ENCODE measurements at regions not wholly inside any gene's neighbourhood (a gene's known extent, or its start where the extent isn't known, plus 50 kb on each side); places are given as distances from the start of the nearest gene placed in this dataset.

DNA sequence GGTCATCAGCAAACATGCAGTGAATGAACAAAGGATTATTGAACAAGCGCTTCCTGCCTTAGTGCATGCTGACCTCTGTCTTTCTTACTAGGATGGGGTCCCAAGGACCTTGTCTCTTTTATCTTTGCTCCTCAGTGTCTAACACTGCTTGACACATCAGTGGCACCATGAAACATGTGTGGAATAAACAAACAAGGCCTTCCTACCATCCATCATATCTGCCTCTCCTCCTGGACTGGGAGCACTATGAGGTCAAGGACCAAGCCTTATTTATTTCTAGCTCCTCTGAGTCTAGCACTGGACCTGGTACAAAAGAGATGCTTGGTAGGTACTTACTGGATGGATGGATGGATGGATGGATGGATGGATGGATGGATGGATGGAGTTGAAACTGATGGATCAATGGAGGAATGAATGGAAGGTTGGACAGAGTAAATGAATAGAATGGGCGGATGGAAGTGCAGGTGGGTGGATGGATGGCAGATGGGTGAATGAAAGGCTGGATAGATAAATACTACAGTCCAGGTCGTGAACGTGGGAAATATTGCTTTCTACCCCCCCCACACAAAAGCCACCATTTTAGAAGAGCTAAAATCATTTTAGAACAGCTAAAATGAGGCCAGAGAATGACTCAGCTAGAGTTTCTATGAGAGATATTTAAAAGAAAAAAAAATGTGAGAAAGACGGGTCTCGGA, 104.1 kb upstream of the PTPN1 start:
- no peak overlapping the region for H3K27ac Mint-ChIP-seq
- no peak for ATAC-seq (replicated peaks)
- peaks cover 5 to 17% of the 10 kb centered on the region in 2 donors for H3K27me3 Mint-ChIP-seq
- no peak overlapping the region for H3K4me3 Mint-ChIP-seq
- H3K9me3 Mint-ChIP-seq = no peaks in the 10 kb centered on the region
- peaks cover 0 to 5% of the 10 kb centered on the region in 2 donors for H3K4me1 Mint-ChIP-seq (ENCODE audit: low read depth in 2 of 2)
- H3K36me3 Mint-ChIP-seq (ENCODE audit: insufficient read depth) = no peaks in the 10 kb centered on the region
- DNase-seq = no peak

DNA sequence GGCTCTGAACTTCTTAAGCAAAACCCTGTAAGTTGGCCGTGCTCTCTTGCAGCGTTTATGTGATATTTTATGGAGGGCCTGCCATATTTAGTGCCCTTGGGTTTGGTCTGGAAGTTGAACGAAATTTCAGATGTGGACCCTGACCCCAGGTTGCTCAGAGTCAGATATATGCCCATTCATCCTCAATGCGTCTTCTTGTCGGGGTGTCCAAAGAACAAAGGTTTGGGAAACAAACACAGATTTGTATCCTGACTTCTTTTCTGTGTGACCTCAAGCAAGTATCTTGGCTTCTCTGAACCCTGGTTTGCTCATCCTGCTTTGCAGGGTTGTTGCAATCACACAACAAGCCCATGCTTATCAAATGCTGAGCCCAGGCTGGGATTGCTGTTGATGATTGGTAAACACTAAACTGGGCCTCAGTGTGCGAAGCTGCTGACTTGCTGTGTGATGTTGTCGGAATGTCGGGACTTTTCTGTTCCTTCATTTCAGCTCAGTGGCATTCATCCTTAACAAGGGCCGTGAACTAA, 103.5 kb upstream of the PTPN1 start:
- Mint-ChIP-seq H3K27ac (no peak overlapping the region), H3K9me3 (no peaks in the 10 kb centered on the region), H3K4me3 (no peak overlapping the region)

DNA sequence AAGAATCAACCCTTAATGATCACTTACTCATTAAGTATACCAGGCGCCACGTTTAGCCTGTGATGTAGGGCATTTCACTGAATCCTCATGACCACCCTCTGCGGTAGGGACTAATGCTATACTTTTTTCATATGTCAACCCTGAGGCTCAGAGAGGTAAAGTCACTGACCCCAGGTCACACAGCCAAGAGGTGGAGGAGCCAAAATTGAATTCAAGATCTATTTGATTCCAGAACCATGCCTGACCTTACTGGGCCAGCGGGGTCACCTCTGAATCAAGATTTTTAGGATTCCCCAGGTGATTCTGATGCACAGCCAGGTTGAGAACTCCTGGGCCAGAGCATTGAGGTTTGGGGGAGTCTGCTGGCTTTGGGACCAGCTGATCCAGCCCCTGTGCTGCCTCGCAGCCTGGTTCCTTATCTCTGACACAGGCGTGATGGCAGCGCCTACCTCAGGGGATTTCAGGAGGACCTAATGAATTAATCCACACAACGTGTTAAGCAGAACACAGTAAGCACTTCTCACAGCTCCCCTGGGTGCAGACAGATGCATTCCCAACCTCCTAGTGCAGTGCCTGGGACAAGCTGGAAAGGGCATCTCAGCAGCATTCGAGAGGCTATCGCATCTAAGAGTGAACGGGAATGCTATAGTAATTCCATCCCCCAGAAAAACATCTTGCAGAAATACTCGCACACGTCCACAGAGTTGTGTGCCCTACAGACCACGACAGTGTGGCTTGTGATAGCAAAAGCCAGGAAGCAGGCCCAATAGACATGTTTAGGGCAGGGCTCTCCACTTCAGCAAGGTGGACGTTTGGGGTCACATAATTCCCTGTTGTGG, 101.4 kb upstream of the PTPN1 start:
- no peak overlapping the region for H3K27ac Mint-ChIP-seq
- no peaks in the 10 kb centered on the region for H3K9me3 Mint-ChIP-seq
- no peak overlapping the region for H3K4me3 Mint-ChIP-seq
- H3K4me1 Mint-ChIP-seq (ENCODE audit: low read depth in 2 of 2) = peaks cover 0 to 5% of the 10 kb centered on the region in 2 donors
- DNase-seq (no peak), ATAC-seq (replicated peaks) (no peak)
- peaks cover 11 to 37% of the 10 kb centered on the region in 2 donors for H3K27me3 Mint-ChIP-seq
- no peaks in the 10 kb centered on the region for H3K36me3 Mint-ChIP-seq (ENCODE audit: insufficient read depth)

More for the DNA sequence above, 103.5 kb upstream of the PTPN1 start:
- Mint-ChIP-seq H3K27me3 (peaks cover 9 to 21% of the 10 kb centered on the region in 2 donors), H3K36me3 (ENCODE audit: insufficient read depth) (no peaks in the 10 kb centered on the region), H3K4me1 (ENCODE audit: low read depth in 2 of 2) (peaks cover 0 to 5% of the 10 kb centered on the region in 2 donors)
- DNase-seq = no peak
- no peak for ATAC-seq (replicated peaks)

DNA sequence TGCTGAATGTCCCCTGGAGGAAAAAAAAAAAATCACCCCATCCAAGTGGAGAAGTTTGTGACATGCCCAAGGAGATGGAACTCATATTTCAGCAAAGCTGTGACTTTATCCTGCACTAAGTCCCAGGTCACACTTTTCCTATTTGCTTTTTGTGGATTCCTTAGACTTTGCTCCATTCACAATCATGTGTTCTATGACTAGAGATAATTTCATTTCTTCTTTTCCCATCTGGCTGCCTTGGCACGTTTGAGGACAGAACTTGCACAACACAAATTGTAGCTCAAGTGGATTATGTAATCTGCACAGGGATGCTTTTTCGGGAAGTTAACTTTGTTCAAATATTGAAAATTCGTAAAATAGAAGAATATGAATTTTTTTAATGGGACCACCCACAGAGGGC, 100.7 kb upstream of the PTPN1 start:
- no peaks in the 10 kb centered on the region for H3K9me3 Mint-ChIP-seq
- DNase-seq = no peak

DNA sequence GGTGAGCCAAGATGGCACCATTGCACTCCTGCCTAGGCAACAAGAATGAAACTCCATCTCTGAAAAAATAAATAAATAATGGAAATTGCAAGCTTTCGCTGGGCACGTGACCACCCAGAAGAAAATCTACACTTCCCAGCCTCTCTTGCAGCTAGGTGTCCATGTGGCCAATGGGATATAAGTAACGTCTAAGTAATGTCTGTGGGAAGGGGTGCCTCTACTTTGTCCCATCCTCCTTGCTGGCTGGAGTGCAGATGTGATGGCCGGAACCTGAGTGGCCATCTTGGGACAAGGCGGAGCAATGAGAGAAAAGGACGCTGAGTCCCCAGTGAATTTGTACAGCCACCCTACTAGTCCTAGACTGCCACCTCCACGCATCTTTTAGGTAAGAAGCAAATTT, 99.8 kb upstream of the PTPN1 start:
- Mint-ChIP-seq H3K27me3 (peaks cover 14 to 43% of the 10 kb centered on the region in 2 donors), H3K4me3 (no peak overlapping the region), H3K9me3 (no peaks in the 10 kb centered on the region), H3K27ac (no peak overlapping the region), H3K4me1 (ENCODE audit: low read depth in 2 of 2) (no peaks in the 10 kb centered on the region), H3K36me3 (ENCODE audit: insufficient read depth) (no peaks in the 10 kb centered on the region)
- no peak for ATAC-seq (replicated peaks)
- DNase-seq = no peak

More for the DNA sequence above, 100.7 kb upstream of the PTPN1 start:
- H3K4me1 Mint-ChIP-seq (ENCODE audit: low read depth in 2 of 2) = no peaks in the 10 kb centered on the region
- H3K27ac Mint-ChIP-seq = no peak overlapping the region
- no peak for ATAC-seq (replicated peaks)
- H3K27me3 Mint-ChIP-seq = peaks cover 11 to 37% of the 10 kb centered on the region in 2 donors
- H3K4me3 Mint-ChIP-seq = no peak overlapping the region
- H3K36me3 Mint-ChIP-seq (ENCODE audit: insufficient read depth) = no peaks in the 10 kb centered on the region

DNA sequence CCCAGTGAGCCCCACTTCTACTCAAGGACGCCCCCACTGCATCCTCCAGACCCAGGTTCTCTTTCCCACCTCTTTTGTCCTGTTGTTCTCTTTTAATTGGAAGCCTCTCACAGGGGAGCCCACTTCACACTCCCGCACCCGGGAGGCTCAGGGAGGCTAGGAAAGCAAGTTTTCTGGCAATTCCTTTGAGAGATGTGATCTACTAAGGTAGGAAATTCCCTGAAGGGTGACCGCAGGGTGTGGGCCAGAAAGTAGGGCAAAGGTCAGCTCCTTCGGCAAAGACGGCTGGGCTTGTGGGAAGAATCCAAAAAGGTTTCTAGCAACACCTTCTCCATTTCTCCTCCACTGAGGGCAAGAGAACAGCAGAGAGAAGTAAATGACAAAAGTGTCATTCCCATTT, 98.1 kb upstream of the PTPN1 start:
- H3K36me3 Mint-ChIP-seq (ENCODE audit: insufficient read depth) = no peaks in the 10 kb centered on the region
- DNase-seq (no peak), ATAC-seq (replicated peaks) (no peak)
- no peaks in the 10 kb centered on the region for H3K9me3 Mint-ChIP-seq
- H3K27me3 Mint-ChIP-seq = peaks cover 23 to 48% of the 10 kb centered on the region in 2 donors
- H3K27ac Mint-ChIP-seq = no peak overlapping the region
- no peak overlapping the region for H3K4me3 Mint-ChIP-seq
- H3K4me1 Mint-ChIP-seq (ENCODE audit: low read depth in 2 of 2) = no peaks in the 10 kb centered on the region

DNA sequence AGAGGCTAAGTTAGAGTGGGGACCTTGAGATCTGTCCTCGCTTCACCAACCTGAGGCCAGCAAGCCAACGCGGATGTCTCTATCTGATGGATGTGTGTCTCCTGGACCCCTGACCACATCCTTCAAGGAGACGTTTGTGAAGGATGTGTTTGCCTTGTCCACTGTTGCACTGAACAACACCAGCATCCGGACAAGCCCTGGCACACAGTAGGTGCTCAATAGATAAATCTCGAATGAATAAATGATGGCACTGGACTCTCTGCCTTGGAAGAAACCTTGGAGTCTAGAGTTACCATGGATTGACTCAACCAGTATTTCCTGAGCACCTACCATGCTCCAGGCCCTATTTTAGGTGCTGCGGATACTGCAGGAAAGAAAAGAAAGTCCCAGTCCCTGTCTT, 97.7 kb upstream of the PTPN1 start:
- Mint-ChIP-seq H3K36me3 (ENCODE audit: insufficient read depth) (no peaks in the 10 kb centered on the region), H3K27ac (no peak overlapping the region), H3K4me3 (no peak overlapping the region), H3K4me1 (ENCODE audit: low read depth in 2 of 2) (no peaks in the 10 kb centered on the region), H3K9me3 (no peaks in the 10 kb centered on the region), H3K27me3 (peaks cover 23 to 49% of the 10 kb centered on the region in 2 donors)
- DNase-seq (no peak), ATAC-seq (replicated peaks) (no peak)

DNA sequence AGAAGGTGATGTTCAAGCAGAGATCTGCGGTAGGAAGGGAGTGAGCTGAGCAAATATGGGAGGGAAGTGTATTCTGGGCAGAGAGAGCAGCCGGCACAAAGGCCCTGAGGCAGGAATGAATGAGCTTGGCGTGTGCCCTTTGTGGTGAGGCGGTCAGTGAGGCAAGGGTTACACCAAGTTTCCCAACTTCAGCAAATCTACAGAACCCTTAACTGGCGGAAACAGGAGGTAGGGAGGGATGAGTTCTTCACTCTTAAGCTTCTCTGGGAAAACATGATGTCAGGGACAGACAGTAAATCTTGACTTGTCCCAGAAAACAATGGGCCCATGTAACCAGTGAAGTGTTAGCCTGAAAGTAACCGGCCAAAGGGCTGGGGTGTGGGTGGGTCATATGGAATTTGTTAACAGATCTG, 97.1 kb upstream of the PTPN1 start:
- Mint-ChIP-seq H3K36me3 (ENCODE audit: insufficient read depth) (no peaks in the 10 kb centered on the region), H3K27ac (no peak overlapping the region), H3K27me3 (peaks cover 28 to 55% of the 10 kb centered on the region in 2 donors), H3K4me3 (no peak overlapping the region), H3K4me1 (ENCODE audit: low read depth in 2 of 2) (no peaks in the 10 kb centered on the region), H3K9me3 (no peaks in the 10 kb centered on the region)
- DNase-seq (no peak), ATAC-seq (replicated peaks) (no peak)

DNA sequence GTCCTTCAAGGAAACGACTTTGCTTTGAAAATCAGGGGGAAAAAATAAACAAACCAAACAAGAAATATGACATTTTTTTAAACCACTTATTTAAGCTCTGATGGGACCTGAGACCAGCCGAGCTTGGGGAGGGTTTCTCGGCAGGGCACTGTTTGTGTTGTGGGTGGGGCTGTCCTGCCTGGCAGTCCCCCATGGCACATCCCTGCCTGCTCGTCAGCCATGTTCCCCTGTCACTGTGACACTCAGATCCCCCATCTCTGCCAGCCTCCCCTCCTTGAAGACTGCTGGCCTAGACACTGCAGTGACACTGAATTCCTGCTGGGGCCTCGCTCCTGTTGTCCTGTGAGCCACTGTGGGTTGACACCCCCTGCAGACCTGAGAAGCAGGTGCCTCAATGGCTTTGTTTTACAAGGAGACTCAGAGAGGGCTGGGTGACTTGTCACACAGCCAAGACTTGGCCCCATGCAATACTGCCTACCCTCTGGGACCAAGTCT, 95.1 kb upstream of the PTPN1 start:
- Mint-ChIP-seq H3K27me3 (peaks cover 25 to 57% of the 10 kb centered on the region in 2 donors), H3K4me1 (ENCODE audit: low read depth in 2 of 2) (peaks cover 0 to 2% of the 10 kb centered on the region in 2 donors), H3K9me3 (no peaks in the 10 kb centered on the region), H3K4me3 (no peak overlapping the region), H3K36me3 (ENCODE audit: insufficient read depth) (no peaks in the 10 kb centered on the region), H3K27ac (no peak overlapping the region)
- DNase-seq (no peak), ATAC-seq (replicated peaks) (no peak)

DNA sequence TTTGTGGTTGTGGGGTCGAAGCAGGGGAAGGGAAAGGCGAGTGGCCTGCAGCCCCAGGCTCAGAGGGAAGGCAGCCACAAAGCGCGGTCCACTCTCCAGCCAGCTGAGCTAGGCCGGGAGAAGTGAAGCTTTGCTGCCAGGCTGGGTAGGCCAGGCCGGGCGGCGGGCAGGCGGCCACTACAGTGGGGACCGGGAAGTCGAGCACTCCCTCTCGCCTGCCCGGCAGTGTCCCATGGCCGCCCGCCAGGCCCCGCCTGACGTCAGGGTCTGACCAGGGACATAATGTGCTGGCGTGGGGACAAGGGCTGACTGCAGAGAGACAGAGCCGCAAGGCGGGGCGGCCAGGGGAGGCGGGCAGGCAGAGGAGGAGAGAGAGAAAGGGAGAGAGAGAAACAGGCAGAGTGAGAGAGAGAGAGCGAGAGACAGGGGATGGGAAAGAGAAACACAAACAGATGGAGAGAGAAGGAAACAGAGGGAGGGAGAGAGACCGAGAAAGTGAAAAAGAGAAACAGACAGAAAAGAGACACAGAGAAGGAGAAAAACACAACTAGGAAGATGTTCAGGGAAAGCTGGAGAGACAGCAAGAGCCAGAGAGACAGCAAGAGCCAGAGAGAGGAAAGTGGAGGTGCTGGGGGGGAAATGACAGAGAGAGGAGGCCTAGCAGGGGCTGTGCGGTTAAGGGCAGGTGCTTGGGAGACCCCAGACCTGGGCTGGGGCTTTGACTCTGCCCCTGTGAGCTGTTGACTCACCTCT, 94.5 kb upstream of the PTPN1 start:
- ATAC-seq (replicated peaks) = no peak
- Mint-ChIP-seq H3K27me3 (peaks cover 25 to 52% of the 10 kb centered on the region in 2 donors), H3K36me3 (ENCODE audit: insufficient read depth) (no peaks in the 10 kb centered on the region), H3K4me3 (no peak overlapping the region), H3K4me1 (ENCODE audit: low read depth in 2 of 2) (peaks cover 0 to 2% of the 10 kb centered on the region in 2 donors), H3K9me3 (no peaks in the 10 kb centered on the region), H3K27ac (peak overlapping the region in 1 of 2 donors; percentile 42)
- no peak for DNase-seq

DNA sequence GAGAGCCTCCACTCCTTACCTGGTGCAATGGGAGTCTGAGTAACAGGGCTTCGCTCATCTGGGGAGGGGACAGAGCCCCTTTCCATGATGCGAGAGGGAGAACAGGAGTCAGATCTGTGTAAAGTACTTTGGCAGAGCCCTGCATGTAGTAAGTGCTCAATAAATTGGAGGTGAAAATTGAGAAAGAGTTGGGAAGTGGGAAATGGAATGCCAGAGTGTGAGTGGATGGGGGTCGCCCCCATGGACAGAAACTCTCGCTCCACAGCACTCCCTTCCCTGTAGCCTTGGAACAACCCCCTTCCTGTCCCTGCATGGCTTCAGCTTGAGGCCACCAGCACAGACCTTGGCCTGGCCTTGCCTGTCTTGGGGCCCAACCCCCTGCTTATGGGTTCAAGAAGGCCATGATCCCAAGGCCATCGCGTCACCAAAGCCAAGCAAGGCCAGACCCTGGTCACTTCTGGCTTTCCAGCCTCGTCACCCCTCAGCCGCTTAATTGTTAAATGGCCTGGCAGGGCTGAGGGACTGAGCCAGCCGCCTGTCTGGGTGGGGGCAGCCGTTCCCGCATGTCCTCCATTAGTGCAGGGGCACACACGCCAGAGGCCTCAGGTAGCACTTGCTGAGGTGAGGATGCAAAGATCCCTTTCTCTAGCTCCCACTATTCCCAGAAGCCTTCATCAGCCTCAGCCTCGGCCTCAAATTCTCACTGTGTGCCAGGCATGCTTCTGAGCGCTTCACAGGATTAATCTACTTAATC, 93.7 kb upstream of the PTPN1 start:
- Mint-ChIP-seq H3K4me3 (no peak overlapping the region), H3K27ac (peak overlapping the region in 1 of 2 donors; percentile 42), H3K4me1 (ENCODE audit: low read depth in 2 of 2) (peaks cover 0 to 2% of the 10 kb centered on the region in 2 donors), H3K27me3 (peaks cover 23 to 51% of the 10 kb centered on the region in 2 donors), H3K9me3 (no peaks in the 10 kb centered on the region), H3K36me3 (ENCODE audit: insufficient read depth) (no peaks in the 10 kb centered on the region)
- ATAC-seq (replicated peaks) (no peak), DNase-seq (no peak)

DNA sequence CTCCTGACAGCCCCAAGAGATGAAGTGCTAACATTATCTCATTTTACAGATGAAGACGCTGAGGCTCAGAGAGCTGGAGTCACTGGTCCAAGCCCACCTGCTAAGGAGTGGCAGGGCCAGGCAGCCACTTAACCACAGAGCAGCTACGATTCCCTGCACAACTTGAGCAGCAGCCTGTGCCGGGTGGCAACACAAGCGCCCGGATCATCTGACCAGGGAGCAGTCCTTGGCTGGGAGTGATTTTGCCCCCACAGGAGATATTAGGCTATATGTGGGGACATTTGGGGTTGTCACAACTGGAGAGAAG, 93.2 kb upstream of the PTPN1 start:
- ATAC-seq (replicated peaks) (no peak), DNase-seq (no peak)
- no peak overlapping the region for H3K27ac Mint-ChIP-seq
- no peaks in the 10 kb centered on the region for H3K36me3 Mint-ChIP-seq (ENCODE audit: insufficient read depth)
- no peak overlapping the region for H3K4me3 Mint-ChIP-seq
- peaks cover 19 to 45% of the 10 kb centered on the region in 2 donors for H3K27me3 Mint-ChIP-seq
- peaks cover 0 to 2% of the 10 kb centered on the region in 2 donors for H3K4me1 Mint-ChIP-seq (ENCODE audit: low read depth in 2 of 2)
- no peaks in the 10 kb centered on the region for H3K9me3 Mint-ChIP-seq

Measured in effector memory CD8-positive, alpha-beta T cell (primary cell).